ENCODE measurements at regions not wholly inside any gene's neighbourhood (a gene's known extent, or its start where the extent isn't known, plus 50 kb on each side); places are given as distances from the start of the nearest gene placed in this dataset.
"Not testable (repeated sequence)": the region's sequence is repeated elsewhere in the genome, so short reads cannot be mapped to it uniquely, and the experiment has no call there.

DNA sequence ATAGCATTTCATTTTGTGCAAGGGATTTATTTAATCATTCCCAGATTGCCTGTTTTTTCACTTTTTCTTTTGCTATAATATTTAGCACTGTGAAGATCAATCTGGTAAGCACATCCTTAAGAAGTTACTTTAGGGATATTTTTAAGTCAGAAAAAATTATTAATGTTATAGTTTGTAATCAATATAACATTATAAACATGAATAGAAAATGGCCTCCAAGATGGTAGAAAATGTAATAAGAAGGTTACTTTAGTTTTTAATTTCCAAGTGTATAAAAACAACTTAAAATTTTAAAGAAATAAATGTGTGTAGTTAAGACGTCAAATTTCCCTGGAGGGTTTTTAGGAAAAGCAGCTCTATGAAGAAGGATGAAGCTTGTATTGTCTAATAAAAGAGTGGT, 81.9 kb upstream of the SERPINE2 start:
- no peak for TF ChIP-seq CTCF (IDR thresholded peaks at IDR 0.05; ENCODE audit: insufficient read depth, low read length)
- no peak overlapping the region for H3K4me3 ChIP-seq (ENCODE audit: low read depth, low read length)
- DNase-seq (ENCODE audit: low read depth), result no peak

GRCh38 chr2:224119846-224120245, 80.8 kb upstream of the SERPINE2 start:
- not testable (repeated sequence) for DNase-seq (ENCODE audit: low read depth); H3K4me3 ChIP-seq (ENCODE audit: low read depth, low read length)

GRCh38 chr2:224114428-224114827, 75.3 kb upstream of the SERPINE2 start:
- no peak for TF ChIP-seq CTCF (IDR thresholded peaks at IDR 0.05; ENCODE audit: insufficient read depth, low read length)
- no peak overlapping the region for H3K4me3 ChIP-seq (ENCODE audit: low read depth, low read length)
- DNase-seq (ENCODE audit: low read depth), result no peak

GRCh38 chr2:224113930-224114329, 74.8 kb upstream of the SERPINE2 start:
- not testable (repeated sequence) for H3K4me3 ChIP-seq (ENCODE audit: low read depth, low read length); DNase-seq (ENCODE audit: low read depth)

DNA sequence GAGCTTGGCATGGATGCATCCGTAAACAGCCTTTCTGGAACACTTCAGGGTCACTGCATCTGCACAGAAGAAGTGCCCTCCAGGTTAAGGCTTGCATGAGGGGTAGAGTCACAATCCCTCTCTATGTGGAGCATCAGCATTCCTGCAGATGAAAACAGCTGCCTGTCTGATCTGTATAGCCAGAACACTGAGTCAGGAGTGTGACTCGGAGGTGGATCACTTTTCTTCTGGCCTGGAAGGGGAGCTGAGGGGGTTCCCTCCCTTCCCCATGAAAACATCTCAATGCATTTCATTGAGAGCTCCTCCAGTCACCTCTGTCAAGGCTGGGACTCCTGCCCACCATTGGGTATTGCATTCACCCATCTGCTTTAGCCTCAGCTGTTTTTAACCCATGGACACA, 72.5 kb upstream of the SERPINE2 start:
- DNase-seq (ENCODE audit: low read depth), result peak; percentile 54
- TF ChIP-seq CTCF (IDR thresholded peaks at IDR 0.05; ENCODE audit: insufficient read depth, low read length), result no peak
- no peak overlapping the region for H3K4me3 ChIP-seq (ENCODE audit: low read depth, low read length)

- DNase-seq (ENCODE audit: low read depth), result no peak
- no peak for TF ChIP-seq CTCF (IDR thresholded peaks at IDR 0.05; ENCODE audit: insufficient read depth, low read length)
- H3K4me3 ChIP-seq (ENCODE audit: low read depth, low read length), result no peak overlapping the region
Measured at GRCh38 chr2:224110811-224111210, 71.7 kb upstream of the SERPINE2 start.

DNA sequence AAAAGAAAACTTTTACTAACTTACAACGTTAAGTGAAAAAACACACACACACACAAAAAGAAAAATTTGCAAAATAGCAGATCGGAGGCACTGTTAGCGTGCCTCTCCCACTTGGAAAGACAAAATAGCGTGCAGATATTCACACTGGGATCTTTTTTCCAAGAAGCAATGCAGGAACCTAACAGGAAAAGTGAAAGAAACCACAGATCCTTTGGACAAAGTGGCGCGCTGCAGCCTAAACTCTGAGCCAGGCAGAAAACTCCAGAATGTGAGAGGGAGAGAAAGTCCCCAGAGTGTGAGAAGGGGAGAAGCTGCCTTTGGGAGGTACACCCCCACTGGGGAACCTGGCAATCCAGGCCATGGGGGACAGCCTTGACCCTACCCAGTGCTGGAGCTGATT, 70.7 kb upstream of the SERPINE2 start:
- peak; percentile 56 for DNase-seq (ENCODE audit: low read depth)
- peak overlapping the region; percentile 36 for H3K4me3 ChIP-seq (ENCODE audit: low read depth, low read length)
- TF ChIP-seq CTCF (IDR thresholded peaks at IDR 0.05; ENCODE audit: insufficient read depth, low read length), result no peak

DNA sequence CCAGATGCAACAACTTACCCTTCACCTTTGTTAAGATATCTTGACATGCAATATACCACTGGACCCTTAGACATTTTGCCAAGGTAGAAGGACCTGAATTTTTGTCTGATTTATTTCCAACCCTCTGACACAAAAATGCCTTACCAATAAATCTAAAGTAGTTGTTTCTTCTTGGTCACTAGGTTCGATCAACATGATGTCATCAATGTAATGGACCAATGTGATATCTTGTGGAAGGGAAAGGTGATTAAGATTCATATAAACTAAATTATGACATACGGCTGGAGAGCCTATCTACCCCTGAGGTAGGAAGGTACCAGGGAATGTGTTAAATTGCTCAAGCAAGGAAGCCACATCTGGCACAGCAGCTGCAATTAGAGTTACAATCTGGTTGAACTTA, 67.7 kb upstream of the SERPINE2 start:
- no peak for DNase-seq (ENCODE audit: low read depth)
- no peak overlapping the region for H3K4me3 ChIP-seq (ENCODE audit: low read depth, low read length)
- no peak for TF ChIP-seq CTCF (IDR thresholded peaks at IDR 0.05; ENCODE audit: insufficient read depth, low read length)
